H1 (cell line): ENCODE measurements at regions not wholly inside any gene's neighbourhood (a gene's known extent, or its start where the extent isn't known, plus 50 kb on each side); places are given as distances from the start of the nearest gene placed in this dataset.
A peak's percentile ranks its signal among the peaks of the same experiment; 100 is the strongest.

Experiments
- CTCF ChIA-PET: fragments of 300-600 bp; sonication (Branson Sonifier 250); formaldehyde crosslinking; loops from one replicate; lab custom pipeline; 2021; ENCODE audit not compliant: partially characterized antibody; lab: Charles Lee
- POLR2A ChIA-PET: fragments of 300-600 bp; sonication (Branson Sonifier 250); formaldehyde crosslinking; loops from one replicate; lab custom pipeline; 2021; ENCODE audit warnings: inconsistent platforms; ENCODE audit not compliant: partially characterized antibody; lab: Charles Lee
- DNase-seq, 2 experiments: peaks; one replicate each; pipeline versions ENCODE4 v3.0.0 to v3.0.0-alpha.2; 2010 to 2022; ENCODE audit warnings: low spot score in 2 of 2, low read depth in 1 of 2, mixed read lengths in 1 of 2
- FAIRE-seq: peaks from 2 replicates; lab custom pipeline; 2011; peaks lifted over from hg19 to GRCh38; lab: Jason Lieb, UNC
- H2AFZ ChIP-seq: 2 replicates; pipeline ENCODE4 v1.8.1; 2012; ENCODE audit warnings: low read length, inconsistent platforms
- H2AK5ac ChIP-seq: 2 replicates; pipeline ENCODE4 v1.6.1; 2013; ENCODE audit warnings: low read depth, low read length
- H2BK120ac ChIP-seq: replicated peaks from 2 replicates; pipeline ENCODE3; 2013; ENCODE audit warnings: low read depth, low read length, inconsistent platforms
- H2BK12ac ChIP-seq: 2 replicates; pipeline ENCODE4 v1.6.1; 2013; ENCODE audit warnings: low read depth, low read length
- H2BK15ac ChIP-seq: 2 replicates; pipeline ENCODE4 v1.6.1; 2013; ENCODE audit warnings: low read length
- H2BK20ac ChIP-seq: 2 replicates; pipeline ENCODE4 v1.6.1; 2013; ENCODE audit warnings: low read length
- H2BK5ac ChIP-seq: 2 replicates; pipeline ENCODE4 v1.6.1; 2013; ENCODE audit warnings: low read depth, low read length
- H3K14ac ChIP-seq: 2 replicates; pipeline ENCODE4 v1.6.1; 2013; ENCODE audit warnings: inconsistent platforms; ENCODE audit not compliant: insufficient read length
- H3K18ac ChIP-seq: 2 replicates; pipeline ENCODE4 v1.6.1; 2013; ENCODE audit warnings: low read length; ENCODE audit errors: extremely low read depth
- H3K23ac ChIP-seq: 2 replicates; pipeline ENCODE4 v1.6.1; 2013; ENCODE audit warnings: inconsistent platforms; ENCODE audit not compliant: insufficient read length
- H3K23me2 ChIP-seq: 2 replicates; pipeline ENCODE4 v1.6.1; 2013; ENCODE audit warnings: low read depth, low read length
- H3K27ac ChIP-seq: 2 replicates; pipeline ENCODE4 v1.6.1; 2011; ENCODE audit warnings: low read depth, low read length, inconsistent platforms
- H3K27me3 ChIP-seq, 4 experiments: replicated peaks in 1 of 4; 1 replicate in 1 of 4; 2 replicates in 3 of 4; pipeline versions ENCODE4 v1.6.1 to v1.8.1; 2011 to 2013; ENCODE audit warnings: low read length in 3 of 4, mild to moderate bottlenecking in 3 of 4, inconsistent platforms in 2 of 4, mixed read lengths in 2 of 4, moderate library complexity in 1 of 4; ENCODE audit not compliant: control insufficient read depth in 3 of 4, insufficient read depth in 3 of 4; ENCODE audit errors: extremely low read depth in 1 of 4
- H3K36me3 ChIP-seq, 4 experiments: 2 replicates each; pipeline versions ENCODE4 v1.6.1 to v1.8.1; 2011 to 2013; ENCODE audit warnings: mild to moderate bottlenecking in 4 of 4, low read length in 3 of 4, moderate library complexity in 2 of 4, control low read depth in 1 of 4, inconsistent platforms in 1 of 4; ENCODE audit not compliant: insufficient read depth in 4 of 4, control insufficient read depth in 2 of 4
- H3K4ac ChIP-seq: replicated peaks from 2 replicates; pipeline ENCODE3; 2013; ENCODE audit warnings: low read length, low read depth, mixed read lengths, inconsistent platforms; ENCODE audit not compliant: insufficient read length
- H3K4me1 ChIP-seq, 4 experiments: replicated peaks in 1 of 4; 1 replicate in 1 of 4; 2 replicates in 3 of 4; pipeline versions ENCODE4 v1.6.1 to v1.8.1; 2011 to 2013; ENCODE audit warnings: low read length in 3 of 4, inconsistent platforms in 2 of 4, mixed read lengths in 1 of 4; ENCODE audit not compliant: insufficient read depth in 4 of 4, control insufficient read depth in 3 of 4
- H3K4me2 ChIP-seq, 2 experiments: 2 replicates each; pipeline versions ENCODE4 v1.6.1 to v1.8.1; 2011 to 2013; ENCODE audit warnings: low read depth in 2 of 2, low read length in 2 of 2, control low read depth in 1 of 2, inconsistent platforms in 1 of 2, mild to moderate bottlenecking in 1 of 2; ENCODE audit not compliant: insufficient read depth in 1 of 2
- H3K4me3 ChIP-seq, 4 experiments: fragments of 200-600, 300-600 bp in 1 of 4; sonication (generic), shearing (Covaris generic), sonication (Bioruptor Twin) in 1 of 4; 2 replicates each; pipeline versions ENCODE4 v1.5.1 to v1.8.1; 2011 to 2016; ENCODE audit warnings: low read length in 4 of 4, low read depth in 3 of 4, control low read depth in 2 of 4, inconsistent platforms in 2 of 4, mild to moderate bottlenecking in 2 of 4, mixed read lengths in 1 of 4, moderate library complexity in 1 of 4; ENCODE audit not compliant: insufficient read depth in 2 of 4; ENCODE audit errors: extremely low read depth in 1 of 4
- H3K56ac ChIP-seq: replicated peaks from 2 replicates; pipeline ENCODE3; 2013; ENCODE audit warnings: low read depth, mild to moderate bottlenecking, mixed read lengths, low read length, inconsistent platforms; ENCODE audit not compliant: insufficient read length
- H3K79me1 ChIP-seq: 2 replicates; pipeline ENCODE4 v1.6.1; 2013; ENCODE audit warnings: low read depth, low read length, control low read depth
- H3K79me2 ChIP-seq, 2 experiments: 2 replicates each; pipeline versions ENCODE4 v1.6.1 to v1.8.1; 2012 to 2013; ENCODE audit warnings: low read length in 2 of 2, mild to moderate bottlenecking in 2 of 2, inconsistent platforms in 1 of 2; ENCODE audit not compliant: insufficient read depth in 2 of 2, control insufficient read depth in 1 of 2
- H3K9ac ChIP-seq, 4 experiments: replicated peaks in 1 of 4; 1 replicate in 1 of 4; 2 replicates in 3 of 4; pipeline versions ENCODE4 v1.6.1 to v1.8.1; 2011 to 2013; ENCODE audit warnings: low read depth in 3 of 4, low read length in 3 of 4, control low read depth in 2 of 4, mild to moderate bottlenecking in 2 of 4, moderate library complexity in 2 of 4, inconsistent platforms in 1 of 4; ENCODE audit errors: extremely low read depth in 1 of 4
- H3K9me3 ChIP-seq, 2 experiments: 2 replicates each; pipeline versions ENCODE4 v1.6.1 to v1.8.1; 2012 to 2013; ENCODE audit warnings: mild to moderate bottlenecking in 2 of 2, moderate library complexity in 2 of 2, control low read depth in 1 of 2, inconsistent platforms in 1 of 2, low read depth in 1 of 2, low read length in 1 of 2, mixed read lengths in 1 of 2; ENCODE audit not compliant: insufficient read depth in 2 of 2
- H4K20me1 ChIP-seq, 2 experiments: replicated peaks in 1 of 2; 2 replicates each; pipeline versions ENCODE3 to v1.8.1; 2011 to 2013; ENCODE audit warnings: inconsistent platforms in 2 of 2, low read length in 2 of 2, mild to moderate bottlenecking in 1 of 2; ENCODE audit not compliant: insufficient read depth in 2 of 2, control insufficient read depth in 1 of 2
- H4K5ac ChIP-seq: 2 replicates; pipeline ENCODE4 v1.6.1; 2013; ENCODE audit warnings: low read length, low read depth, mixed read lengths, inconsistent platforms; ENCODE audit not compliant: insufficient read length
- H4K8ac ChIP-seq: 2 replicates; pipeline ENCODE4 v1.8.0; 2013; ENCODE audit warnings: mild to moderate bottlenecking, moderate library complexity, low read length, inconsistent platforms; ENCODE audit not compliant: insufficient read depth; ENCODE audit errors: extremely low read depth
- H4K91ac ChIP-seq: replicated peaks from 2 replicates; pipeline ENCODE3; 2013; ENCODE audit warnings: low read length, mixed read lengths, inconsistent platforms; ENCODE audit not compliant: insufficient read length
- CBX5 ChIP-seq: fragments of 300-800, 300-1000 bp; sonication (generic); IDR thresholded peaks from 2 replicates; pipeline ENCODE4 v1.7.1; 2016; ENCODE audit warnings: antibody characterized with exemption, low read length, low read depth
- E2F6 ChIP-seq: IDR thresholded peaks from 2 replicates; pipeline ENCODE4 v1.6.1; 2012; ENCODE audit warnings: inconsistent platforms
- EGR1 ChIP-seq: IDR thresholded peaks from 2 replicates; pipeline ENCODE4 v1.6.1; 2011; ENCODE audit warnings: low read depth, low read length, borderline replicate concordance
- POLR2A ChIP-seq, 2 experiments: IDR thresholded peaks; 1 replicate in 1 of 2; 2 replicates in 1 of 2; pipeline ENCODE4 v1.6.1; 2011; ENCODE audit warnings: low read depth in 2 of 2, low read length in 2 of 2, mild to moderate bottlenecking in 2 of 2; ENCODE audit errors: control extremely low read depth in 1 of 2
- RAD21 ChIP-seq, 2 experiments: IDR thresholded peaks in 1 of 2; conservative IDR thresholded peaks in 1 of 2; 2 replicates each; pipeline ENCODE4 v1.6.1; 2011; ENCODE audit warnings: low read depth in 2 of 2, low read length in 2 of 2, improper control_type of control experiment in 1 of 2, inconsistent platforms in 1 of 2, mild to moderate bottlenecking in 1 of 2, moderate library complexity in 1 of 2
- SUZ12 ChIP-seq: fragments of 200-600 bp; sonication (generic); IDR thresholded peaks from 2 replicates; pipeline ENCODE4 v1.6.1; 2012; ENCODE audit warnings: mild to moderate bottlenecking, inconsistent platforms, low read length, moderate library complexity, mixed read lengths
- YY1 ChIP-seq: IDR thresholded peaks from 2 replicates; pipeline ENCODE4 v1.6.1; 2011; ENCODE audit warnings: low read depth, mild to moderate bottlenecking, low read length
- WGBS, 2 experiments: shearing (Covaris generic) in 1 of 2; methylation state at CpG; one replicate each; pipeline versions ENCODE4 v1.1.6 to v1.1.7; 2013 to 2015; ENCODE audit warnings: low lambda C conversion rate in 2 of 2, mixed read lengths in 2 of 2, inconsistent platforms in 1 of 2, low coverage in 1 of 2, missing lambda C conversion rate in 1 of 2; ENCODE audit not compliant: insufficient replicate concordance in 2 of 2, insufficient coverage in 1 of 2, insufficient read length in 1 of 2; ENCODE audit errors: extremely low coverage in 1 of 2, missing lambda C conversion rate in 1 of 2; 5-methylcytosine and 5-hydroxymethylcytosine counted together

- Histone ChIP-seq H3K36me3 (no peaks in the 10 kb centered on the region), H3K9me3 (no peaks in the 10 kb centered on the region), H3K4me1 (peaks cover 0 to 42% (median 33%) of the 10 kb centered on the region in 4 experiments; a peak in 6 of 7 replicates), H4K5ac (peak overlapping the region; percentile 54), H3K79me1 (no peaks in the 10 kb centered on the region), H2AFZ (no peak overlapping the region), H2BK12ac (peak overlapping the region; percentile 62; the same call in 1 of the 2 replicates), H3K79me2 (no peaks in the 10 kb centered on the region), H4K8ac (no peak overlapping the region), H3K14ac (no peak overlapping the region), H3K23ac (no peak overlapping the region), H3K27me3 (peaks cover 0 to 3% (median 0%) of the 10 kb centered on the region in 4 experiments; a peak in 1 of 7 replicates), H3K27ac (no peak overlapping the region), H4K91ac (peak overlapping the region; percentile 80), H2BK5ac (no peak overlapping the region), H2BK15ac (peak overlapping the region; percentile 99), H4K20me1 (no peaks in the 10 kb centered on the region), H3K23me2 (no peaks in the 10 kb centered on the region), H3K4ac (no peak overlapping the region), H3K9ac (no peak overlapping the region), H2BK20ac (peak overlapping the region; percentile 95; the same call in 1 of the 2 replicates), H3K4me2 (no peak overlapping the region), H2AK5ac (no peak overlapping the region), H3K4me3 (no peak overlapping the region; a peak in 1 of 8 replicates), H2BK120ac (no peak overlapping the region), H3K56ac (no peak overlapping the region), H3K18ac (peak overlapping the region; percentile 71)
- ChIA-PET POLR2A (interaction anchor here (1.1 to 1.4 kb wide), 3 partner anchors 16 to 30 kb away, joined by 3 to 4 read pairs (median 3); no protein-coding TSS in a partner anchor), CTCF (interaction anchor here (0.6 to 9.1 kb wide), 14 partner anchors 13 to 1314 kb away, joined by 3 to 37 read pairs (median 4); no protein-coding TSS in a partner anchor)
- no peak for FAIRE-seq
- DNase-seq, result no peak
- TF ChIP-seq CBX5 (no peak), SUZ12 (peak; percentile 39; the same call in 1 of the 2 replicates), POLR2A (IDR thresholded peaks at IDR 0.05; ENCODE audit: control extremely low read depth in 1 of 2, low read depth in 2 of 2, low read length in 2 of 2) (no peak), RAD21 (IDR thresholded peaks at IDR 0.05 in 1 of 2, conservative IDR thresholded peaks at IDR 0.05 in 1 of 2; ENCODE audit: low read depth in 2 of 2, low read length in 2 of 2) (peak in 1 of 2 experiments; percentile 10; a peak in 1 of 4 replicates), EGR1 (0 out of 2 replicates have a peak, but pooled peaks have one; percentile 24), YY1 (peak; percentile 50), E2F6 (peak; percentile 22; the same call in 1 of the 2 replicates)
- WGBS, 2 experiments, result 75% methylated on average over 15 of the region's 18 CpGs; no CpG with 5 or more reads in 1 of the 2 experiments
Measured at GRCh38 chr4:3834663-3835521, 68.7 kb downstream of the ADRA2C start.
